ENCODE measurements at regions not wholly inside any gene's neighbourhood (a gene's known extent, or its start where the extent isn't known, plus 50 kb on each side); places are given as distances from the start of the nearest gene placed in this dataset.

GRCh38 chr10:36073796-36074345 is 431.8 kb upstream of the FZD8 start:
- Histone ChIP-seq H3K27me3 (ENCODE audit: control insufficient read depth, insufficient read depth, low read length) (no peaks in the 10 kb centered on the region), H3K27ac (ENCODE audit: low read depth, low read length) (no peak overlapping the region), H3K4me3 (ENCODE audit: low read depth, low read length) (no peak overlapping the region), H3K9me3 (ENCODE audit: control insufficient read depth, insufficient read depth, low read length) (no peaks in the 10 kb centered on the region)
- ChIA-PET POLR2A (no interaction called here), CTCF (no interaction called here)
- no peak for DNase-seq (ENCODE audit: low read depth, low spot score)
- no peak for TF ChIP-seq CTCF (IDR thresholded peaks at IDR 0.05; ENCODE audit: low read depth, low read length)

- Histone ChIP-seq H3K27ac (ENCODE audit: low read depth, low read length) (no peak overlapping the region), H3K27me3 (ENCODE audit: control insufficient read depth, insufficient read depth, low read length) (no peaks in the 10 kb centered on the region), H3K4me3 (ENCODE audit: low read depth, low read length) (no peak overlapping the region), H3K9me3 (ENCODE audit: control insufficient read depth, insufficient read depth, low read length) (peaks cover 17% of the 10 kb centered on the region)
- DNase-seq (ENCODE audit: low read depth, low spot score): no peak
- ChIA-PET POLR2A (no interaction called here), CTCF (interaction anchor here (1.0 kb wide), 1 partner anchor 48 kb away, joined by 3 read pairs; no protein-coding TSS in a partner anchor)
- no peak for TF ChIP-seq CTCF (IDR thresholded peaks at IDR 0.05; ENCODE audit: low read depth, low read length)
Measured at GRCh38 chr10:36068542-36068941, 426.4 kb upstream of the FZD8 start.

- Histone ChIP-seq H3K27ac (ENCODE audit: low read depth, low read length) (no peak overlapping the region), H3K4me3 (ENCODE audit: low read depth, low read length) (no peak overlapping the region), H3K27me3 (ENCODE audit: control insufficient read depth, insufficient read depth, low read length) (no peaks in the 10 kb centered on the region), H3K9me3 (ENCODE audit: control insufficient read depth, insufficient read depth, low read length) (peaks cover 17% of the 10 kb centered on the region)
- no peak for DNase-seq (ENCODE audit: low read depth, low spot score)
- CTCF ChIA-PET: interaction anchor here (1.0 kb wide), 1 partner anchor 49 kb away, joined by 3 read pairs; no protein-coding TSS in a partner anchor
- no peak for TF ChIP-seq CTCF (IDR thresholded peaks at IDR 0.05; ENCODE audit: low read depth, low read length)
- POLR2A ChIA-PET: no interaction called here
Measured at GRCh38 chr10:36067748-36068147, 425.7 kb upstream of the FZD8 start.

- DNase-seq (ENCODE audit: low read depth, low spot score): no peak
- Histone ChIP-seq H3K27me3 (ENCODE audit: control insufficient read depth, insufficient read depth, low read length) (no peaks in the 10 kb centered on the region), H3K27ac (ENCODE audit: low read depth, low read length) (no peak overlapping the region), H3K4me3 (ENCODE audit: low read depth, low read length) (no peak overlapping the region), H3K9me3 (ENCODE audit: control insufficient read depth, insufficient read depth, low read length) (peaks cover 17% of the 10 kb centered on the region)
- no peak for TF ChIP-seq CTCF (IDR thresholded peaks at IDR 0.05; ENCODE audit: low read depth, low read length)
- POLR2A ChIA-PET: no interaction called here
- CTCF ChIA-PET: no interaction called here
Measured at GRCh38 chr10:36066850-36067249, 424.8 kb upstream of the FZD8 start.

- CTCF ChIA-PET: no interaction called here
- Histone ChIP-seq H3K9me3 (ENCODE audit: control insufficient read depth, insufficient read depth, low read length) (peaks cover 17% of the 10 kb centered on the region), H3K27me3 (ENCODE audit: control insufficient read depth, insufficient read depth, low read length) (no peaks in the 10 kb centered on the region), H3K27ac (ENCODE audit: low read depth, low read length) (no peak overlapping the region), H3K4me3 (ENCODE audit: low read depth, low read length) (no peak overlapping the region)
- DNase-seq (ENCODE audit: low read depth, low spot score): no peak
- POLR2A ChIA-PET: no interaction called here
- TF ChIP-seq CTCF (IDR thresholded peaks at IDR 0.05; ENCODE audit: low read depth, low read length): no peak
Measured at GRCh38 chr10:36066102-36066501, 424.0 kb upstream of the FZD8 start.
